ENCODE measurements at regions not wholly inside any gene's neighbourhood (a gene's known extent, or its start where the extent isn't known, plus 50 kb on each side); places are given as distances from the start of the nearest gene placed in this dataset.

GRCh38 chr3:22491344-22491743, 711.8 kb upstream of the UBE2E2 start (continued):
- TF ChIP-seq, protein P1, sequence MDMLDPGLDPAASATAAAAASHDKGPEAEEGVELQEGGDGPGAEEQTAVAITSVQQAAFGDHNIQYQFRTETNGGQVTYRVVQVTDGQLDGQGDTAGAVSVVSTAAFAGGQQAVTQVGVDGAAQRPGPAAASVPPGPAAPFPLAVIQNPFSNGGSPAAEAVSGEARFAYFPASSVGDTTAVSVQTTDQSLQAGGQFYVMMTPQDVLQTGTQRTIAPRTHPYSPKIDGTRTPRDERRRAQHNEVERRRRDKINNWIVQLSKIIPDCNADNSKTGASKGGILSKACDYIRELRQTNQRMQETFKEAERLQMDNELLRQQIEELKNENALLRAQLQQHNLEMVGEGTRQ (IDR thresholded peaks at IDR 0.05; ENCODE audit: borderline replicate concordance, low read depth, low read length), result no peak
- TF ChIP-seq RAD21 (IDR thresholded peaks at IDR 0.05; ENCODE audit: low read length) (no peak), ZBTB33 (IDR thresholded peaks at IDR 0.05; ENCODE audit: borderline replicate concordance, low read depth) (no peak), EP300 (IDR thresholded peaks at IDR 0.05; ENCODE audit: borderline replicate concordance in 1 of 2, low read depth in 1 of 2, low read length in 1 of 2) (no peak), FOXJ3 (CRISPR knock-in tag; IDR thresholded peaks at IDR 0.05) (no peak)

DNA sequence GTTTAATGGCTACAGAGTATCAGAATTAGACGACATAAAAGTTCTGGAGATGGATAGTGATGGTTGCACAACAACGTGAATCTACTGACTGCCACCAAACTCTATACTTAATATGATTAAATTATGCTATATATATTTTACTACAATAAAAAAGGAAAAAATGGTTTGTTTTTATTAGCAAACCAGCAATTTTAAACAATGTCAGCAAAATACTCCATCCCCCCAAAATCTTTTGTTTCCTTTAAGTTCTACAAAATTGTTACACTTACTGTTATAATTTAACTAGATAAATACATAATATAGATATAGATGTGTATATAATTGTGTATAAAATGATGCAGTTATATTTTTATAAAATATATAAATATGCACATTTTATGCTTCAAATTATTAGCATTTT, 710.8 kb upstream of the UBE2E2 start:
- no peaks in the 10 kb centered on the region for H3K4me1 ChIP-seq (ENCODE audit: control insufficient read depth in 1 of 2, insufficient read depth in 2 of 2, low read depth in 1 of 2, low read length in 1 of 2)
- no peak overlapping the region for H3K4me3 ChIP-seq (ENCODE audit: low read depth in 2 of 2, low read length in 1 of 2)
- H4K20me1 ChIP-seq (ENCODE audit: insufficient read depth), result no peaks in the 10 kb centered on the region
- no peak for DNase-seq
- POLR2A ChIA-PET, result no interaction called here
- H3K27me3 ChIP-seq (ENCODE audit: insufficient read depth), result no peaks in the 10 kb centered on the region
- no peaks in the 10 kb centered on the region for H3K9me3 ChIP-seq
- no peak overlapping the region for H2AFZ ChIP-seq (ENCODE audit: low read depth)
- H3K9me2 ChIP-seq, result no peaks in the 10 kb centered on the region
- H3K9ac ChIP-seq, result no peak overlapping the region
- CTCF ChIA-PET, result interaction anchor here (1.1 to 1.7 kb wide), 2 partner anchors 13 to 16 kb away, joined by 3 read pairs; no protein-coding TSS in a partner anchor
- no peak overlapping the region for H3K4me2 ChIP-seq
- 76% methylated on average over 2 of the region's 2 CpGs for WGBS (ENCODE audit: low lambda C conversion rate)
- H3K36me3 ChIP-seq (replicated peaks in 1 of 2; ENCODE audit: control insufficient read depth in 1 of 2, insufficient read depth in 2 of 2, low read length in 1 of 2), result no peaks in the 10 kb centered on the region
- H3K79me2 ChIP-seq (ENCODE audit: insufficient read depth), result no peaks in the 10 kb centered on the region
- H3F3A ChIP-seq (replicated peaks; ENCODE audit: insufficient read depth), result no peaks in the 10 kb centered on the region
- TF ChIP-seq FOXJ3 (CRISPR knock-in tag; IDR thresholded peaks at IDR 0.05) (no peak), RCOR1 (IDR thresholded peaks at IDR 0.05; ENCODE audit: low read length) (no peak), RXRA (IDR thresholded peaks at IDR 0.05; ENCODE audit: borderline replicate concordance, low read depth) (no peak), ELF1 (IDR thresholded peaks at IDR 0.05) (no peak), MEF2A (IDR thresholded peaks at IDR 0.05; ENCODE audit: borderline replicate concordance, low read depth) (no peak), FOSL2 (IDR thresholded peaks at IDR 0.05; ENCODE audit: borderline replicate concordance, low read depth) (no peak), YY1 (IDR thresholded peaks at IDR 0.05; ENCODE audit: low read depth) (no peak), EZH2phosphoT487 (IDR thresholded peaks at IDR 0.05; ENCODE audit: borderline replicate concordance, low read depth) (no peak), PBX3 (IDR thresholded peaks at IDR 0.05) (no peak), MXI1 (IDR thresholded peaks at IDR 0.05; ENCODE audit: low read depth, low read length) (no peak), TCF12 (IDR thresholded peaks at IDR 0.05) (no peak)
- TF ChIP-seq, protein P1 (IDR thresholded peaks at IDR 0.05; ENCODE audit: borderline replicate concordance, low read depth, low read length), result no peak
- TF ChIP-seq, protein P2, sequence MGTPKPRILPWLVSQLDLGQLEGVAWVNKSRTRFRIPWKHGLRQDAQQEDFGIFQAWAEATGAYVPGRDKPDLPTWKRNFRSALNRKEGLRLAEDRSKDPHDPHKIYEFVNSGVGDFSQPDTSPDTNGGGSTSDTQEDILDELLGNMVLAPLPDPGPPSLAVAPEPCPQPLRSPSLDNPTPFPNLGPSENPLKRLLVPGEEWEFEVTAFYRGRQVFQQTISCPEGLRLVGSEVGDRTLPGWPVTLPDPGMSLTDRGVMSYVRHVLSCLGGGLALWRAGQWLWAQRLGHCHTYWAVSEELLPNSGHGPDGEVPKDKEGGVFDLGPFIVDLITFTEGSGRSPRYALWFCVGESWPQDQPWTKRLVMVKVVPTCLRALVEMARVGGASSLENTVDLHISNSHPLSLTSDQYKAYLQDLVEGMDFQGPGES (IDR thresholded peaks at IDR 0.05; ENCODE audit: low read depth, low read length), result no peak
- no peak overlapping the region for H3K27ac ChIP-seq (ENCODE audit: low read depth in 2 of 2, low read length in 1 of 2)

All from SK-N-SH (cell line).